OCI-LY1 (cell line): ENCODE measurements at regions not wholly inside any gene's neighbourhood (a gene's known extent, or its start where the extent isn't known, plus 50 kb on each side); places are given as distances from the start of the nearest gene placed in this dataset.

ENCODE experiments used
- H2AFZ ChIP-seq: fragments of 200-600 bp; sonication (generic), shearing (Covaris generic); 2 replicates; pipeline ENCODE4 v1.6.0; 2014; ENCODE audit warnings: antibody characterized with exemption, mild to moderate bottlenecking, low read length
- H3F3A ChIP-seq: fragments of 200-600 bp; sonication (generic), shearing (Covaris generic); 2 replicates; pipeline ENCODE4 v1.6.0; 2014; ENCODE audit warnings: mild to moderate bottlenecking, antibody characterized with exemption, low read length, moderate library complexity; ENCODE audit not compliant: insufficient read depth
- H3K27ac ChIP-seq: fragments of 200-600 bp; sonication (generic); 2 replicates; pipeline ENCODE4 v1.5.1; 2014; ENCODE audit warnings: low read length, mixed run types, mild to moderate bottlenecking, low read depth; ENCODE audit not compliant: poor library complexity, severe bottlenecking
- H3K27me3 ChIP-seq: fragments of 200-600 bp; sonication (generic); 2 replicates; pipeline ENCODE4 v1.6.0; 2014; ENCODE audit warnings: antibody characterized with exemption, mild to moderate bottlenecking, low read length, moderate library complexity; ENCODE audit not compliant: insufficient read depth
- H3K36me3 ChIP-seq: fragments of 200-600 bp; sonication (generic); 2 replicates; pipeline ENCODE4 v1.6.1; 2014; ENCODE audit warnings: mild to moderate bottlenecking, antibody characterized with exemption, low read length, moderate library complexity, mixed read lengths; ENCODE audit not compliant: insufficient read depth
- H3K4me1 ChIP-seq: fragments of 200-600 bp; sonication (generic); 2 replicates; pipeline ENCODE4 v1.5.1; 2014; ENCODE audit warnings: mild to moderate bottlenecking, low read length, moderate library complexity; ENCODE audit not compliant: insufficient read depth, severe bottlenecking
- H3K4me2 ChIP-seq: fragments of 200-600 bp; sonication (generic), shearing (Covaris generic); 2 replicates; pipeline ENCODE4 v1.6.1; 2014; ENCODE audit warnings: low read length
- H3K4me3 ChIP-seq: fragments of 200-600 bp; sonication (generic); 2 replicates; pipeline ENCODE4 v1.5.1; 2014; ENCODE audit warnings: low read length, low read depth, mild to moderate bottlenecking, mixed read lengths; ENCODE audit not compliant: poor library complexity, severe bottlenecking
- H3K79me2 ChIP-seq: fragments of 200-600 bp; shearing (Covaris generic); 2 replicates; pipeline ENCODE4 v1.6.1; 2016; ENCODE audit warnings: mixed run types, low read length, mixed read lengths; ENCODE audit not compliant: insufficient read depth
- H3K9ac ChIP-seq: fragments of 200-600 bp; sonication (generic), shearing (Covaris generic); 2 replicates; pipeline ENCODE4 v1.6.1; 2014; ENCODE audit warnings: mild to moderate bottlenecking, low read length, mixed read lengths
- H3K9me2 ChIP-seq: fragments of 200-600 bp; sonication (generic), shearing (Covaris generic); 2 replicates; pipeline ENCODE4 v1.6.1; 2014; ENCODE audit warnings: low read depth, mild to moderate bottlenecking, low read length, mixed read lengths
- H3K9me3 ChIP-seq: fragments of 200-600 bp; shearing (Covaris generic); 2 replicates; pipeline ENCODE4 v1.6.1; 2014; ENCODE audit warnings: low read length, mixed read lengths
- H4K20me1 ChIP-seq: fragments of 200-600 bp; sonication (generic), shearing (Covaris generic); 2 replicates; pipeline ENCODE4 v1.6.0; 2016; ENCODE audit warnings: mild to moderate bottlenecking, low read length; ENCODE audit not compliant: insufficient read depth
- CTCF ChIP-seq: fragments of 200-600 bp; sonication (generic), shearing (Covaris generic); IDR thresholded peaks from 2 replicates; pipeline ENCODE4 v1.5.1; 2017; ENCODE audit warnings: mild to moderate bottlenecking, antibody characterized with exemption, low read length, moderate library complexity, mixed read lengths
- EZH2 ChIP-seq: fragments of 200-600 bp; sonication (generic), shearing (Covaris generic); IDR thresholded peaks from 2 replicates; pipeline ENCODE4 v1.8.0; 2017; ENCODE audit warnings: borderline replicate concordance, mixed run types, mild to moderate bottlenecking, antibody characterized with exemption, low read length, moderate library complexity, mixed read lengths

GRCh38 chr22:49437956-49438355 is 389.7 kb downstream of the BRD1 start:
- Histone ChIP-seq H3K27me3 (no peaks in the 10 kb centered on the region), H3K36me3 (no peaks in the 10 kb centered on the region), H4K20me1 (no peaks in the 10 kb centered on the region), H3K9me3 (no peaks in the 10 kb centered on the region), H3K4me2 (no peak overlapping the region), H3K27ac (no peak overlapping the region), H3K9me2 (no peaks in the 10 kb centered on the region), H3K9ac (no peak overlapping the region), H3K79me2 (no peaks in the 10 kb centered on the region), H3K4me1 (no peaks in the 10 kb centered on the region), H2AFZ (no peak overlapping the region), H3F3A (no peaks in the 10 kb centered on the region), H3K4me3 (no peak overlapping the region)
- TF ChIP-seq EZH2 (no peak), CTCF (no peak)

- Histone ChIP-seq H3K4me2 (no peak overlapping the region), H4K20me1 (no peaks in the 10 kb centered on the region), H3K9me2 (no peaks in the 10 kb centered on the region), H3K27ac (no peak overlapping the region), H3K4me3 (no peak overlapping the region), H3K9ac (no peak overlapping the region), H3K79me2 (no peaks in the 10 kb centered on the region), H3F3A (no peaks in the 10 kb centered on the region), H3K4me1 (no peaks in the 10 kb centered on the region), H3K27me3 (no peaks in the 10 kb centered on the region), H3K36me3 (no peaks in the 10 kb centered on the region), H3K9me3 (no peaks in the 10 kb centered on the region), H2AFZ (no peak overlapping the region)
- TF ChIP-seq EZH2 (no peak), CTCF (no peak)
These were observed 390.3 kb downstream of the BRD1 start for GRCh38 chr22:49437356-49437755.

- Histone ChIP-seq H3K36me3 (no peaks in the 10 kb centered on the region), H3K4me1 (no peaks in the 10 kb centered on the region), H3K79me2 (no peaks in the 10 kb centered on the region), H3K9me2 (no peaks in the 10 kb centered on the region), H3K9me3 (no peaks in the 10 kb centered on the region), H2AFZ (no peak overlapping the region), H3K4me3 (no peak overlapping the region), H3K4me2 (no peak overlapping the region), H3K27ac (no peak overlapping the region), H3K27me3 (no peaks in the 10 kb centered on the region), H3F3A (no peaks in the 10 kb centered on the region), H3K9ac (no peak overlapping the region), H4K20me1 (no peaks in the 10 kb centered on the region; the same call in 1 of the 2 replicates)
- TF ChIP-seq CTCF (no peak), EZH2 (no peak)
These were observed 391.6 kb downstream of the BRD1 start for GRCh38 chr22:49436056-49436455.
